ENCODE measurements at regions not wholly inside any gene's neighbourhood (a gene's known extent, or its start where the extent isn't known, plus 50 kb on each side); places are given as distances from the start of the nearest gene placed in this dataset.

- FAIRE-seq (no peak), ATAC-seq (no peak), DNase-seq (ENCODE audit: extremely low read depth in 1 of 4, low spot score in 3 of 4) (no peak)
- Histone ChIP-seq H3K27me3 (ENCODE audit: control insufficient read depth in 2 of 2, insufficient read depth in 2 of 2, low read length in 2 of 2) (no peaks in the 10 kb centered on the region), H3K9ac (ENCODE audit: insufficient read depth in 1 of 2, low read depth in 2 of 2, low read length in 2 of 2) (no peak overlapping the region), H3K4me3 (no peak overlapping the region), H3K36me3 (ENCODE audit: control insufficient read depth, insufficient read depth, low read length) (no peaks in the 10 kb centered on the region), H2AFZ (ENCODE audit: low read depth, low read length) (no peak overlapping the region), H3K27ac (ENCODE audit: extremely low read depth, low read depth, low read length) (no peak overlapping the region), H3K4me2 (ENCODE audit: insufficient read depth, low read length) (no peak overlapping the region), H3K9me3 (replicated peaks; ENCODE audit: control insufficient read depth, insufficient read depth, low read depth, low read length) (no peaks in the 10 kb centered on the region), H4K20me1 (replicated peaks; ENCODE audit: control insufficient read depth, insufficient read depth, low read length) (no peaks in the 10 kb centered on the region), H3K4me1 (replicated peaks in 1 of 2; ENCODE audit: control insufficient read depth in 2 of 2, insufficient read depth in 2 of 2, low read length in 2 of 2) (no peaks in the 10 kb centered on the region), H3K79me2 (ENCODE audit: control insufficient read depth, insufficient read depth, low read length) (no peaks in the 10 kb centered on the region), H3K9me1 (ENCODE audit: control insufficient read depth, insufficient read depth, low read length) (no peaks in the 10 kb centered on the region)
- in situ Hi-C loops (cut with MboI) (no loop called here), intact Hi-C loops (cut with micrococcal nuclease) (no loop called here)
- POLR2A ChIA-PET = no interaction called here
- no TSS peak for BruUV-seq (replicated peaks)
- CTCF ChIA-PET (ENCODE audit: low intra/inter-chr PET ratio) = no interaction called here
- TF ChIP-seq SRSF9 (IDR thresholded peaks at IDR 0.05; ENCODE audit: borderline replicate concordance, low read depth, low read length) (no peak), ZNF740 (CRISPR knock-in tag; IDR thresholded peaks at IDR 0.05) (no peak), ZNF740 (tag; IDR thresholded peaks at IDR 0.05) (no peak), THRB (CRISPR knock-in tag; conservative IDR thresholded peaks at IDR 0.05) (no peak), PHB2 (IDR thresholded peaks at IDR 0.05; ENCODE audit: low read depth) (no peak), TAF7 (tag; IDR thresholded peaks at IDR 0.05) (no peak), ARID4B (CRISPR knock-in tag; IDR thresholded peaks at IDR 0.05) (no peak), ZNF184 (CRISPR knock-in tag; IDR thresholded peaks at IDR 0.05) (no peak), ATF3 (IDR thresholded peaks at IDR 0.05) (no peak), ATF3 (CRISPR knock-in tag; conservative IDR thresholded peaks at IDR 0.05) (no peak), E2F6 (IDR thresholded peaks at IDR 0.05; ENCODE audit: borderline replicate concordance in 1 of 2, extremely low read depth in 1 of 2, insufficient read depth in 1 of 2, insufficient read length in 1 of 2, low read depth in 1 of 2, low read length in 1 of 2, poor library complexity in 1 of 2, severe bottlenecking in 1 of 2) (no peak), RBM22 (IDR thresholded peaks at IDR 0.05; ENCODE audit: low read depth, low read length, poor library complexity, severe bottlenecking) (no peak), TCF7 (IDR thresholded peaks at IDR 0.05; ENCODE audit: borderline replicate concordance) (no peak), ZNF699 (CRISPR knock-in tag; IDR thresholded peaks at IDR 0.05; ENCODE audit: insufficient replicate concordance) (no peak)
These were observed 543.1 kb downstream of the KIF4B start for GRCh38 chr5:155556700-155557099.
